BLaER1 (cell line): ENCODE measurements at regions not wholly inside any gene's neighbourhood (a gene's known extent, or its start where the extent isn't known, plus 50 kb on each side); places are given as distances from the start of the nearest gene placed in this dataset.
"Not testable (repeated sequence)": the region's sequence is repeated elsewhere in the genome, so short reads cannot be mapped to it uniquely, and the experiment has no call there.

ENCODE experiments used
- H3K27ac ChIP-seq: shearing (Covaris generic); formaldehyde crosslinking; 2 replicates; pipeline ENCODE4 v1.8.1; 2022
- H3K27me3 ChIP-seq: shearing (Covaris generic); formaldehyde crosslinking; 2 replicates; pipeline ENCODE4 v1.8.1; 2022
- H3K36me3 ChIP-seq: shearing (Covaris generic); formaldehyde crosslinking; 2 replicates; pipeline ENCODE4 v1.8.1; 2022
- H3K4me1 ChIP-seq: shearing (Covaris generic); formaldehyde crosslinking; 2 replicates; pipeline ENCODE4 v1.8.1; 2022
- H3K4me2 ChIP-seq: shearing (Covaris generic); formaldehyde crosslinking; 2 replicates; pipeline ENCODE4 v1.8.1; 2022
- H3K4me3 ChIP-seq: shearing (Covaris generic); formaldehyde crosslinking; 2 replicates; pipeline ENCODE4 v1.8.1; 2022
- H3K9ac ChIP-seq: shearing (Covaris generic); formaldehyde crosslinking; 2 replicates; pipeline ENCODE4 v1.8.1; 2022
- H3K9me3 ChIP-seq: shearing (Covaris generic); formaldehyde crosslinking; 2 replicates; pipeline ENCODE4 v1.8.1; 2022
- H4K20me1 ChIP-seq: shearing (Covaris generic); formaldehyde crosslinking; 2 replicates; pipeline ENCODE4 v1.8.1; 2022
- Cebpa-rat ChIP-seq: shearing (Covaris generic); IDR thresholded peaks from 2 replicates; pipeline ENCODE4 v1.8.1; 2022

GRCh38 chr3:110015231-110015963 lies 678.1 kb upstream of the DPPA4 start:
- Histone ChIP-seq H3K4me3 (no peak overlapping the region), H3K4me2 (no peak overlapping the region), H3K4me1 (no peaks in the 10 kb centered on the region)

GRCh38 chr3:110016235-110016815 lies 679.0 kb upstream of the DPPA4 start:
- no peak overlapping the region for H3K4me3 ChIP-seq
- TF ChIP-seq Cebpa-rat = no peak

More at GRCh38 chr3:110015231-110015963, 678.1 kb upstream of the DPPA4 start:
- no peak for TF ChIP-seq Cebpa-rat
- Histone ChIP-seq H3K9ac (no peak overlapping the region), H3K9me3 (no peaks in the 10 kb centered on the region), H3K27ac (no peak overlapping the region), H3K36me3 (no peaks in the 10 kb centered on the region), H3K27me3 (no peaks in the 10 kb centered on the region), H4K20me1 (no peaks in the 10 kb centered on the region)

GRCh38 chr3:110017304-110017703 lies 680.0 kb upstream of the DPPA4 start:
- no peaks in the 10 kb centered on the region for H3K36me3 ChIP-seq
- no peak overlapping the region for H3K4me3 ChIP-seq
- TF ChIP-seq Cebpa-rat = no peak
- H4K20me1 ChIP-seq = no peaks in the 10 kb centered on the region
- no peaks in the 10 kb centered on the region for H3K9me3 ChIP-seq
- H3K9ac ChIP-seq = no peak overlapping the region
- H3K4me2 ChIP-seq = no peak overlapping the region
- H3K4me1 ChIP-seq = no peaks in the 10 kb centered on the region
- no peak overlapping the region for H3K27ac ChIP-seq
- H3K27me3 ChIP-seq = no peaks in the 10 kb centered on the region

More at GRCh38 chr3:110016235-110016815, 679.0 kb upstream of the DPPA4 start:
- H3K9ac ChIP-seq = no peak overlapping the region
- no peaks in the 10 kb centered on the region for H3K36me3 ChIP-seq
- no peaks in the 10 kb centered on the region for H3K9me3 ChIP-seq
- H3K27ac ChIP-seq = no peak overlapping the region
- H3K4me2 ChIP-seq = no peak overlapping the region
- no peaks in the 10 kb centered on the region for H3K27me3 ChIP-seq
- H3K4me1 ChIP-seq = no peaks in the 10 kb centered on the region
- H4K20me1 ChIP-seq = no peaks in the 10 kb centered on the region

GRCh38 chr3:110021659-110022058 lies 684.3 kb upstream of the DPPA4 start:
- H3K9ac ChIP-seq = no peak overlapping the region
- H3K4me1 ChIP-seq = no peaks in the 10 kb centered on the region
- H4K20me1 ChIP-seq = no peaks in the 10 kb centered on the region
- no peak overlapping the region for H3K4me2 ChIP-seq
- no peaks in the 10 kb centered on the region for H3K27me3 ChIP-seq
- H3K36me3 ChIP-seq = no peaks in the 10 kb centered on the region
- no peak overlapping the region for H3K27ac ChIP-seq
- H3K4me3 ChIP-seq = no peak overlapping the region
- TF ChIP-seq Cebpa-rat = no peak
- no peaks in the 10 kb centered on the region for H3K9me3 ChIP-seq

- not testable (repeated sequence) for H3K9me3 ChIP-seq, H3K27me3 ChIP-seq, H3K4me2 ChIP-seq, H3K27ac ChIP-seq, H3K4me1 ChIP-seq, H4K20me1 ChIP-seq, H3K36me3 ChIP-seq, H3K9ac ChIP-seq, H3K4me3 ChIP-seq
These were observed 685.7 kb upstream of the DPPA4 start for GRCh38 chr3:110023022-110023421.

GRCh38 chr3:110026421-110026820 lies 689.1 kb upstream of the DPPA4 start:
- no peaks in the 10 kb centered on the region for H3K9me3 ChIP-seq
- no peaks in the 10 kb centered on the region for H3K27me3 ChIP-seq
- H3K36me3 ChIP-seq = no peaks in the 10 kb centered on the region
- H4K20me1 ChIP-seq = no peaks in the 10 kb centered on the region
- TF ChIP-seq Cebpa-rat = no peak
- no peak overlapping the region for H3K4me3 ChIP-seq
- no peak overlapping the region for H3K9ac ChIP-seq
- no peak overlapping the region for H3K4me2 ChIP-seq
- H3K4me1 ChIP-seq = no peaks in the 10 kb centered on the region
- H3K27ac ChIP-seq = no peak overlapping the region

- Histone ChIP-seq H3K36me3 (no peaks in the 10 kb centered on the region), H3K4me3 (no peak overlapping the region), H3K27ac (no peak overlapping the region), H3K4me2 (no peak overlapping the region), H3K4me1 (no peaks in the 10 kb centered on the region), H4K20me1 (no peaks in the 10 kb centered on the region), H3K27me3 (no peaks in the 10 kb centered on the region), H3K9me3 (no peaks in the 10 kb centered on the region), H3K9ac (no peak overlapping the region)
- no peak for TF ChIP-seq Cebpa-rat
These were observed 690.2 kb upstream of the DPPA4 start for GRCh38 chr3:110027446-110028080.

- H3K4me3 ChIP-seq = no peak overlapping the region
- H3K27ac ChIP-seq = no peak overlapping the region
- H3K9me3 ChIP-seq = no peaks in the 10 kb centered on the region
- no peak for TF ChIP-seq Cebpa-rat
- H3K27me3 ChIP-seq = no peaks in the 10 kb centered on the region
- no peaks in the 10 kb centered on the region for H3K36me3 ChIP-seq
- H4K20me1 ChIP-seq = no peaks in the 10 kb centered on the region
- no peaks in the 10 kb centered on the region for H3K4me1 ChIP-seq
- no peak overlapping the region for H3K4me2 ChIP-seq
- H3K9ac ChIP-seq = no peak overlapping the region
These were observed 694.6 kb upstream of the DPPA4 start for GRCh38 chr3:110031975-110032374.

- H3K4me3 ChIP-seq = no peak overlapping the region
- H4K20me1 ChIP-seq = no peaks in the 10 kb centered on the region
- no peak for TF ChIP-seq Cebpa-rat
- H3K9ac ChIP-seq = no peak overlapping the region
- H3K36me3 ChIP-seq = no peaks in the 10 kb centered on the region
- H3K27me3 ChIP-seq = no peaks in the 10 kb centered on the region
- H3K27ac ChIP-seq = no peak overlapping the region
- H3K9me3 ChIP-seq = no peaks in the 10 kb centered on the region
- H3K4me2 ChIP-seq = no peak overlapping the region
- no peaks in the 10 kb centered on the region for H3K4me1 ChIP-seq
These were observed 722.1 kb upstream of the DPPA4 start for GRCh38 chr3:110059431-110059830.

GRCh38 chr3:110062716-110063115 lies 725.4 kb upstream of the DPPA4 start:
- no peaks in the 10 kb centered on the region for H3K36me3 ChIP-seq

More at GRCh38 chr3:110062716-110063115, 725.4 kb upstream of the DPPA4 start:
- no peak overlapping the region for H3K4me2 ChIP-seq
- no peak overlapping the region for H3K27ac ChIP-seq
- no peak overlapping the region for H3K9ac ChIP-seq
- H3K27me3 ChIP-seq = no peaks in the 10 kb centered on the region
- no peaks in the 10 kb centered on the region for H4K20me1 ChIP-seq
- no peaks in the 10 kb centered on the region for H3K9me3 ChIP-seq
- H3K4me1 ChIP-seq = no peaks in the 10 kb centered on the region
- no peak for TF ChIP-seq Cebpa-rat
- no peak overlapping the region for H3K4me3 ChIP-seq
